ENCODE measurements at regions not wholly inside any gene's neighbourhood (a gene's known extent, or its start where the extent isn't known, plus 50 kb on each side); places are given as distances from the start of the nearest gene placed in this dataset.

DNA sequence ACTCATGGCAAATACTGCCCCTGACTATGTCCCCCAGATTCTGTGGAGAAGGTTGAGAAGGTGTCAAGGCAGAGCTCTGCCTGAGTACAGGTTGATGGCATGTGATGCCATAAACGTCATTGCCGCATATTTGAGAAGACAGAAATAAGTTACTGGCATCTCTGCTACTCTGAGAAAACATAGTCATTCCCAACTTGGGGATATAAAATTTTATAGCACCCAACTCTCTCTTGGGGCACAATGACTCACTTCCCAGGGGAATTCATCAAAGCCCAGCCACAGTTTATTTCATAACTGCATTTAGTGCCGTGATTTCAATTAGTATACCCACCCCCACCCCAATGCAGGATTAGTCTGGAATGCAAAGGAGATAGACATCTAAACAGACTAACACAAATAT, 101.9 kb upstream of the TNR start:
- no peak for TF ChIP-seq EZH2 (IDR thresholded peaks at IDR 0.05; ENCODE audit: insufficient read depth, low read length)
- TF ChIP-seq, protein P1, sequence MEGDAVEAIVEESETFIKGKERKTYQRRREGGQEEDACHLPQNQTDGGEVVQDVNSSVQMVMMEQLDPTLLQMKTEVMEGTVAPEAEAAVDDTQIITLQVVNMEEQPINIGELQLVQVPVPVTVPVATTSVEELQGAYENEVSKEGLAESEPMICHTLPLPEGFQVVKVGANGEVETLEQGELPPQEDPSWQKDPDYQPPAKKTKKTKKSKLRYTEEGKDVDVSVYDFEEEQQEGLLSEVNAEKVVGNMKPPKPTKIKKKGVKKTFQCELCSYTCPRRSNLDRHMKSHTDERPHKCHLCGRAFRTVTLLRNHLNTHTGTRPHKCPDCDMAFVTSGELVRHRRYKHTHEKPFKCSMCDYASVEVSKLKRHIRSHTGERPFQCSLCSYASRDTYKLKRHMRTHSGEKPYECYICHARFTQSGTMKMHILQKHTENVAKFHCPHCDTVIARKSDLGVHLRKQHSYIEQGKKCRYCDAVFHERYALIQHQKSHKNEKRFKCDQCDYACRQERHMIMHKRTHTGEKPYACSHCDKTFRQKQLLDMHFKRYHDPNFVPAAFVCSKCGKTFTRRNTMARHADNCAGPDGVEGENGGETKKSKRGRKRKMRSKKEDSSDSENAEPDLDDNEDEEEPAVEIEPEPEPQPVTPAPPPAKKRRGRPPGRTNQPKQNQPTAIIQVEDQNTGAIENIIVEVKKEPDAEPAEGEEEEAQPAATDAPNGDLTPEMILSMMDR (IDR thresholded peaks at IDR 0.05; ENCODE audit: insufficient read depth, low read depth, low read length), result no peak
